CD4-positive, alpha-beta T cell treated with Interleukin-17A for 4 hours (primary cell): ENCODE measurements at regions not wholly inside any gene's neighbourhood (a gene's known extent, or its start where the extent isn't known, plus 50 kb on each side); places are given as distances from the start of the nearest gene placed in this dataset.
"Not testable (repeated sequence)": the region's sequence is repeated elsewhere in the genome, so short reads cannot be mapped to it uniquely, and the experiment has no call there.

Experiments used
- DNase-seq: peaks from one replicate; pipeline ENCODE4 v3.0.0-alpha.2; 2020; ENCODE audit warnings: mixed read lengths

GRCh38 chr3:16056217-16056616, 118.3 kb upstream of the GALNT15 start:
- DNase-seq, result no peak

- no peak for DNase-seq
These were observed 116.0 kb upstream of the GALNT15 start for GRCh38 chr3:16058521-16058920.

- DNase-seq, result no peak
These were observed 115.4 kb upstream of the GALNT15 start for GRCh38 chr3:16059081-16059537.

DNA sequence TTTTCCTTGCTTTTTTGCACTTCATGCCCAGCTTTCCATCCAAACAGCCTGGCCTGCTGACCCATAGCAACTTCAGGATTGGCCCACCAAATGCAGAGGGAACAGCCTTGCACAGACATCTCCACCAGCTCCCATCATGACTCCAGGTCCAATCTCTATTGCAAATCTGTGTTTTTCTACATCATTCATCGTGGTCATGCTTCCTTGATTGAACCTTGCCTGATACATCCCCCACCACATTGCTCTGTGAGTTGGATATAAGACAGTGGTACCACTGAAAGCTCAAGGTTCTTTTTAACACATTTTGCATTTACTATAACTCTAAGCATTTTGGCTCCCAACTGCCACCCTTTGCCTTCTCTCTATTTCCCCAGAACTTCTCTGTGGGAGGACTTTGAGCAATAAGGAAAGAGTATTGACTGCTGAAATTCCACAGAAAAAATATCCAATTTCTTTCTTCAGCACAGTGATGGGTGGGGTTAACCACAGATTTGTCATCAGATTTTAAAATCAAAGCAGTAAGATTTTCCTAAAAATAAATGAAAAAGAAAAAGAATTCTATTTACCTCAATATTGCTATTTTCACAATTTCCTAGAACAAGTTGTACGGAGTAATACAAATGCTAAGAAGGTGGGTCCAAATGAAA, 114.6 kb upstream of the GALNT15 start:
- DNase-seq, result no peak

DNA sequence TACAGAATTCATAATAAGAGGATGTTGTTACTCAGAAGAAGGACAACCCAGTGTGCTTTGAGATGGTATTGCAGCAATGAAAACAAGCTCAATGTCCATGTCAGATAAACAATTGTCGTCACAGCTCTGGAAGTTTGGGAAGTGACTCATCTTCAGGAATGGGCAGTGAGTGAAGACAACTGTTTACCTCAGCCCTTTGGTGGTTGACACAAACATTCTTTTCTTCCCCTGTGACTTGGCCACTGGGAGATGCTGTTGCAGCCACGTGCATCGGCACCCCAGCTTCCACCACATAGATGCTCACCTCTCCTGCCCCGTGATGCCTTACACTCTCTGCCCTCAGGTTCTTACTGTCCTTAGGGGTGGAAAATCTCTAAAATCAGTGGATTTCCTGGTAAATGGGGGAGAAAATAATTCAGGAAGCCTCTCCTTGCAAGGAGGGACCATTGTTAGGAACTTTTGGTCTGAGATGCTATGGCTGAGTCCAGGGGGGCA, 114.1 kb upstream of the GALNT15 start:
- DNase-seq, result no peak

- no peak for DNase-seq
These were observed 113.5 kb upstream of the GALNT15 start for GRCh38 chr3:16060945-16061344.

DNA sequence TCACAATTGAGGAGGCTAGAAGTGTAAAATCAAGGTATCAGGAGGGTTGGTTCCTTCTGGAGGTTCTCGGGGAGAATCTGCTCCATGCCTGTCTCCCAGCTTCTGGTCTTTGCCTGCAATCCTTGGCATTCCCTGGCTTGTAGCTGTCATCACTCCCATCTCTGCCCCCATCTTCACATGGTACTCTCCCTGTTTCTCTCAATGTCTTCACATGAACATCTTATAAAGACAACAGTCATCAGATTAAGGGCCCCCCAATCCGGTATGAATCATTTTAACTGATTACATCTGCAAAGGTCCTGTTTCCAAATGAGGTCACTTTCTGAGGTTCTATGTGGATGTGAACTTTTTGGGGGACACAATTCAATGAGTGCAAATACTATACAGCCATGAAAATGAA, 113.0 kb upstream of the GALNT15 start:
- DNase-seq, result no peak

GRCh38 chr3:16063603-16064002, 110.9 kb upstream of the GALNT15 start:
- DNase-seq, result no peak

GRCh38 chr3:16064642-16065414, 109.7 kb upstream of the GALNT15 start:
- no peak for DNase-seq

DNA sequence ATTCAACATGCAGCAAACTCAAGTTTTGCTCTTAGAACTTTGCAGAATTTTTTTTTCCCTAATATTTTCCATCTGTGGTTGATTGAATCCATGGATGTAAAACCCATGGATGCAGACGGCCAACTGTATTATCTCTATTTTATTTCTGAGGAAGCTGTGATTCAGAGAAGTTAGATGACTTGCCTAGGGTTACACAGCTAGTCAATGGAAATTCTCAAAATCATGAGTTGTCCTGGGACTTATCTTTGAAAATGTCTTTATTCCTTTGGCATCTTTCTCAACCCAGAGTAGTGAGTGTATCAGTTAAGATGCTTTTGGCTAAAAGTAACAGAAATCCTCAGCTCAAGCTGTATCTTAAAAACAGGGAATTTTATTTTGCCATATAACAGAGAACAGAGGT, 107.9 kb upstream of the GALNT15 start:
- DNase-seq, result no peak

GRCh38 chr3:16066975-16067374, 107.5 kb upstream of the GALNT15 start:
- DNase-seq, result no peak

DNA sequence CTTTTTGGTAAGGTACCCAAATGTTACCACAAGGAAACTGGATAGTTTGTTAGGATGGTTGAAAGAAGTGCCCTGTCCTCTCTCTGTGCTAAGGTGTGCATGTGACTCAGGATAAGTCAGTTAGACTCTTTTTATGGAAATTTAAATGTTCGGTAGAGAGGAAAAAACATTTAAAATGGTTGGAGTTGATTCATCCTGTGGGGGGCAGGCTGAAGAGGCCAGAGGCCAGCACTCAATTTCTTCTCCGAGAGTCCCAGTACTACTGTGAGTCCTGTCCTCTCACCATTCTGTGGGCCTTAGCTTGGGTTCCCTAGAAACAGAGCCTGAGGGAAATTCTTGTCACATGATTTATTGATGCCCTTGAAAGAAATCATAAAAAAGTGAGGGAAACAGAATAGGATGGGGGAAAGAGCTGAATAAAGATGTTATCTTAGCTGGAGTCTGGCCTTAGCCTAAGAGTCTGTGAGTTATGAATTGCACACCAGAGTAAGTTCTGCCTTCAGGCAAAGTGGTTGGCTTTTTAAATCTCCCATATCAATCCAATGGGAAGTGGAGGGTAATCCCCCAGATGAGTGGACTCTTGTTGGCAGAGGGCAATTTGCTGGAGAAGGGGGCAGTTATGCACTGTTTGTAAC, 106.5 kb upstream of the GALNT15 start:
- no peak for DNase-seq

DNA sequence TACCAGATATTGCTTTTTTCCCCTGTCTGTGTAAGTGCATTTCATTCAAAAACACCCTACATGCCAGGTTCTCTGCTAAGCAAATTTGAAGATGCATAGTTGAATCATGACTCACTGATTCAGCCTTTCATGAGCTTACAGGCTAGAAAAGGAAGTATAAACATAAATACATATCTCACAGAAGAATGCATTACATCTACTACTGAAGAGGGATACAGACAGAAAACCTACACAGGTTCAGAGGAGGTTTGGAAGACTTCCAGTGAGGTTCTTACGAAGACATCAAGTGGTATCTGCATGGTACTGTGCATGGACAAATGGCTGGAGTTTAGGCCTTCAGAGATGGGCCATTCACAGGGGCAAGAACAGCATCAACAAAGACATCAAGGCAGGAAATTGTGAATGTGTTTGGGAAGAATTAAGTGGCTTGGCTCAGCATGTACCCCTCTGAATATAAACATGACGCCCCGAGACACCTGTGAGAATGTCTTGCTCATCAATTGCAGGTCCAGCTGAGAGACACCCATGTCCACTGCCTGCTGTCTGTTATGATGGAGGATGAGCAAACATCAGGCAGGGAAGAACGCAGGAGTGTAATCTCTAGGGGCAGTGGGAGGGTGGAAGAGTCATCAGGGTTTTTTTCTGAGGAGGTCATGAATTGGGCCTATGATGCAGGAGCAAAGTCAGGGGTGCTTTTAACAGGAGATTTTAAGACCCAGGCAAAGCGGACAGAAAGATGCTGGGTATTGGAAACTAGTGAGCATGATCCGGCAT, 105.1 kb upstream of the GALNT15 start:
- DNase-seq, result no peak

DNA sequence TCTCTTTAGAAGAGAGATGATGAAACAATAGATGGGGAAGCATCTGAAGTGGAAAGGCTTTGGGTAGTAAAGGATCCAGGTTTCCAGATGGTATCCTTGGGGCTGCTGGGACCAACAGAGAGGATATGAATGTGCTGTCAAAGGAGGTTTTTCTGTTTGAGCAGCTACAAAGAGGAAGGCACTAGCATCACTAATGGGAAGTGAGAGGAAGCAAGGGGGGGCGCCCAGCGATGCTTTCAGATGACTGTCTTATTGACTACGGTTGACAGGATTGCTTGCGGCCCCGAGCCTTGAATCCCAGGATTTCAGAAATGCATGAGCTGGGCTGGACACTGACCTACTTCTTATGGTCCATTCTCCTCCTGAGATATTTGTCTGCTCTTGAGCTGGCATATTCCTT, 103.8 kb upstream of the GALNT15 start:
- DNase-seq, result no peak

- no peak for DNase-seq
These were observed 103.3 kb upstream of the GALNT15 start for GRCh38 chr3:16071206-16071605.

GRCh38 chr3:16072420-16073110, 101.9 kb upstream of the GALNT15 start:
- no peak for DNase-seq

DNA sequence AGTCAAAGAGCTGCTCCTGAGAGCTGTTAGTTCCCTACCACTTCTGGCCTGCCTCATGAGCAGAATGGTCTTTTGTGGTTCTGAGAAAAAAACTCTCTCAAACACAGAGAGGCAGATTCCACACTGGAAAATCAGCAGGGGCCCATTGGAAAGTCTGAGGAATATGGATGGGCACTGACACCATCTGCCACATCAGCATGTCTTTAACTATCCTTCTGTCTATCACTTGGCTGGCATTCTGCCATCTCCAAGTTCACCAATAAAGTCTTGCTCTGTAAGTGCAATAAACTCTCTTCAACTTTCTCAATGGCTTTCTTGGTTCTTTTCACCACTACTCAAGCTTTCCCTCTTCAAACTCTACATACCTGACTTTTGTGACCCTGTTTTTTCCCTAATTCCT, 101.3 kb upstream of the GALNT15 start:
- no peak for DNase-seq

DNA sequence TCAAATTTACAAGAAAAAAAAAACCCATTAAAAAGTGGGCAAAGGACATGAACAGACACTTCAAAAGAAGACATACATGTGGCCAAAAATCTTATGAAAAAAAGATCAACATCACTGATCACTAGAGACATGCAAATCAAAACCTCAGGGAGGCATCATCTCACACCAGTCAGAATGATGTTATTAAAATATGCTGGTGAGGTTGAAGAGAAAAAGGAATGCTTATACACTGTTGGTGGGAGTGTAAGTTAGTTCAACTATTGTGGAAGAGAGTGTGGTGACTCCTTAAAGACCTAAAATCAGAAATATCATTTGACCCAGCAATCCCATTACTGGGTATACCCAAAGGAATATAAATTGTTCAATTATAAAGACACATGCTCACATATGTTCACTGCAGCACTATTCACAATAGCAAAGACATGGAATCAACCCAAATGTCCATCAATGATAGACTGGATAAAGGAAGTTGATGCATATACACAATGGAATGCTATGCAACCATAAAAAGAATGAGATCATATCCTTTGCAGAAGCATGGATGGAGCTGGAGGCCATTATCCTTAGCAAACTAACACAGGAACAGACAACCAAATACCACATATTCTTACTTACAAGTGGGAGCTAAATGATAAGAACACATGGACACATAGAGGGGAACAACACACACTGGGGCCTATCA, 100.3 kb upstream of the GALNT15 start:
- DNase-seq, result not testable (repeated sequence)

DNA sequence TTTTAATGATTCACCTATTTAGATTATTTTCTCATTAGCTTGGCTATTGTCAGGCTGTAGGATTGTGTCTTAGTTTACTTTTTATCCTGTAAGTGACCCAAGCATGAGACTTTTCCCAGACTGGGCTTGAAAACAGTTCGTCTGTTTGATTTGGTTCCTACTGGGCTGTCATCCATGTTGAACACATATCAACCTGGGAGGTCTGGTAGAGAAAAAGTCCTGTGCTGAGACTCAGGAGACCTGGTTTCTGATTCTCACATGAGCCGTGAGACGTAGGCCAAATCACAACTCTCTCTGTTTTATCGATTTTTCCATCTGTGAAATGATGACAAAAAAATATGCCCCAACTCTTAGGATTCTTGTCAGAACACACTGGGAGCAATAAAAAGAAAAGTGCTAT, 98.8 kb upstream of the GALNT15 start:
- no peak for DNase-seq

DNA sequence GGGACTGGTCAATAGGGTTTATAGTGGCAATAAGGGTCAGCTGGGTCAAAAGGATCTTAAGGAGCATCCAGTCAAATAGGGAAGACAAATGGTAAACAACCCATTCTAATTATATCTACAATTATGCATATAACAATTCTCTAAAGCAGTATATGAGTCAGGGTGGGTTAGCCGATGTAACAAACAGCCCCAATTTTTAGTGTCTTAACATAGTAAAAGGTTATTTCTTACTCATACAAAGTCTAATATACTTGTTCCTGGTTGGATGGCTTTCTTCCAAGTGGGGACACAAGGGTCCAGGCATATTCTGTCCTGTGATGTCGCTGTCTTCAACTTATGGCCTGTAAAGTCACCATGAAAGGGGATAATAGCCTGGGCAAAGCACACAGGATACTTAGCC, 97.9 kb upstream of the GALNT15 start:
- DNase-seq, result no peak

- not testable (repeated sequence) for DNase-seq
These were observed 97.3 kb upstream of the GALNT15 start for GRCh38 chr3:16077146-16077545.

DNA sequence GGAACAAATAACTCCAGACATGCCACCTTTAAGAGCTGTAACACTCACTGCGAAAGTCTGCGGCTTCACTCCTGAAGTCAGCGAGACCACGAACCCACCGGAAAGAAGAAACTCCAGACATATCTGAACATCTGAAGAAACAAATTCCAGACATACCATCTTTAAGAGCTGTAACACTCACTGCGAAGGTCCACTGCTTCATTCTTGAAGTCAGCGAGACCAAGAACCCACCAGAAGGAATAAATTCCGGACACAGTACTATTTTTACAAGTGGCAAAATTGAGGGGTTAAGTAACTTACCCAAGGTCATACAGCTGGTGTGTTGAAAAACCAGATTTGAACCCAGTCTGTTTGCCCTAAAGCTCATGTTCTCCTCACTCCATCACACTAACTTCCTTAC, 96.8 kb upstream of the GALNT15 start:
- DNase-seq, result not testable (repeated sequence)
